Ectodermal cell (in vitro differentiated cells): ENCODE measurements at regions not wholly inside any gene's neighbourhood (a gene's known extent, or its start where the extent isn't known, plus 50 kb on each side); places are given as distances from the start of the nearest gene placed in this dataset.

Experiments
- H3K27ac ChIP-seq: 2 replicates; pipeline ENCODE4 v1.7.0; 2013; ENCODE audit warnings: mild to moderate bottlenecking, low read depth, low read length; ENCODE audit not compliant: insufficient read depth, poor library complexity, severe bottlenecking
- H3K27me3 ChIP-seq: 2 replicates; pipeline ENCODE4 v1.7.0; 2013; ENCODE audit warnings: mild to moderate bottlenecking, low read length; ENCODE audit not compliant: insufficient read depth, control insufficient read depth, poor library complexity, severe bottlenecking
- H3K36me3 ChIP-seq: one replicate; pipeline ENCODE4 v1.7.0; 2013; ENCODE audit warnings: low read length; ENCODE audit not compliant: control insufficient read depth, insufficient read depth
- H3K4me1 ChIP-seq: one replicate; pipeline ENCODE4 v1.7.0; 2013; ENCODE audit warnings: low read length; ENCODE audit not compliant: control insufficient read depth, insufficient read depth
- H3K4me3 ChIP-seq: 2 replicates; pipeline ENCODE4 v1.7.0; 2013; ENCODE audit warnings: low read depth, low read length, control low read depth; ENCODE audit not compliant: insufficient read depth
- H3K9me3 ChIP-seq: 2 replicates; pipeline ENCODE4 v1.7.0; 2013; ENCODE audit warnings: mild to moderate bottlenecking, low read length, moderate library complexity; ENCODE audit not compliant: control insufficient read depth
- WGBS, 2 experiments: methylation state at CpG; one replicate each; pipeline ENCODE4 v1.1.7; 2013; ENCODE audit warnings: missing lambda C conversion rate in 2 of 2; 5-methylcytosine and 5-hydroxymethylcytosine counted together

GRCh38 chr5:154118893-154119336 is 71.6 kb upstream of the GALNT10 start:
- H3K27ac ChIP-seq, result no peak overlapping the region
- H3K36me3 ChIP-seq, result no peaks in the 10 kb centered on the region
- no peaks in the 10 kb centered on the region for H3K27me3 ChIP-seq
- no peak overlapping the region for H3K4me3 ChIP-seq
- H3K9me3 ChIP-seq, result no peaks in the 10 kb centered on the region
- 85 to 86% methylated on average over 4 of the region's 4 CpGs for WGBS, 2 experiments
- H3K4me1 ChIP-seq, result peaks cover 12% of the 10 kb centered on the region

- Histone ChIP-seq H3K27ac (no peak overlapping the region), H3K36me3 (no peaks in the 10 kb centered on the region), H3K27me3 (no peaks in the 10 kb centered on the region), H3K4me3 (no peak overlapping the region), H3K4me1 (no peaks in the 10 kb centered on the region), H3K9me3 (no peaks in the 10 kb centered on the region)
- 96 to 100% methylated on average over 2 of the region's 3 CpGs for WGBS, 2 experiments
These were observed 61.5 kb upstream of the GALNT10 start for GRCh38 chr5:154129013-154129412.

- 83% methylated on average over 1 of the region's 1 CpG; no CpG with 5 or more reads in 1 of the 2 experiments for WGBS, 2 experiments
- Histone ChIP-seq H3K27me3 (no peaks in the 10 kb centered on the region), H3K4me3 (no peak overlapping the region), H3K27ac (no peak overlapping the region), H3K9me3 (no peaks in the 10 kb centered on the region), H3K36me3 (no peaks in the 10 kb centered on the region), H3K4me1 (no peaks in the 10 kb centered on the region)
These were observed 60.6 kb upstream of the GALNT10 start for GRCh38 chr5:154129921-154130320.

- WGBS, 2 experiments, result 90 to 93% methylated on average over 4 to 5 of the region's 5 CpGs
- Histone ChIP-seq H3K4me1 (no peaks in the 10 kb centered on the region), H3K4me3 (no peak overlapping the region), H3K27ac (no peak overlapping the region), H3K27me3 (no peaks in the 10 kb centered on the region), H3K9me3 (no peaks in the 10 kb centered on the region), H3K36me3 (no peaks in the 10 kb centered on the region)
These were observed 58.7 kb upstream of the GALNT10 start for GRCh38 chr5:154131817-154132216.

GRCh38 chr5:154132718-154133307 is 57.7 kb upstream of the GALNT10 start:
- WGBS, 2 experiments, result 81 to 83% methylated on average over 6 of the region's 6 CpGs
- Histone ChIP-seq H3K27me3 (no peaks in the 10 kb centered on the region), H3K27ac (no peak overlapping the region), H3K9me3 (no peaks in the 10 kb centered on the region), H3K36me3 (no peaks in the 10 kb centered on the region), H3K4me3 (no peak overlapping the region), H3K4me1 (no peaks in the 10 kb centered on the region)

GRCh38 chr5:154133591-154133990 is 56.9 kb upstream of the GALNT10 start:
- no peaks in the 10 kb centered on the region for H3K9me3 ChIP-seq
- H3K36me3 ChIP-seq, result no peaks in the 10 kb centered on the region
- H3K4me3 ChIP-seq, result no peak overlapping the region
- H3K27me3 ChIP-seq, result no peaks in the 10 kb centered on the region
- WGBS, 2 experiments, result 93 to 95% methylated on average over 9 to 10 of the region's 10 CpGs
- no peak overlapping the region for H3K27ac ChIP-seq
- H3K4me1 ChIP-seq, result peaks cover under 1% of the 10 kb centered on the region

GRCh38 chr5:154134499-154134898 is 56.0 kb upstream of the GALNT10 start:
- H3K9me3 ChIP-seq, result no peaks in the 10 kb centered on the region
- H3K27me3 ChIP-seq, result no peaks in the 10 kb centered on the region
- 94 to 96% methylated on average over 2 of the region's 2 CpGs for WGBS, 2 experiments
- H3K36me3 ChIP-seq, result no peaks in the 10 kb centered on the region
- peaks cover 9% of the 10 kb centered on the region for H3K4me1 ChIP-seq
- H3K4me3 ChIP-seq, result no peak overlapping the region
- no peak overlapping the region for H3K27ac ChIP-seq

- H3K27me3 ChIP-seq, result no peaks in the 10 kb centered on the region
- H3K27ac ChIP-seq, result no peak overlapping the region
- 71 to 73% methylated on average over 9 of the region's 9 CpGs for WGBS, 2 experiments
- peaks cover 9% of the 10 kb centered on the region for H3K4me1 ChIP-seq
- H3K9me3 ChIP-seq, result no peaks in the 10 kb centered on the region
- no peaks in the 10 kb centered on the region for H3K36me3 ChIP-seq
- no peak overlapping the region for H3K4me3 ChIP-seq
These were observed 55.3 kb upstream of the GALNT10 start for GRCh38 chr5:154135125-154135817.

GRCh38 chr5:154136141-154136540 is 54.4 kb upstream of the GALNT10 start:
- Histone ChIP-seq H3K9me3 (no peaks in the 10 kb centered on the region), H3K27ac (no peak overlapping the region), H3K27me3 (no peaks in the 10 kb centered on the region), H3K36me3 (no peaks in the 10 kb centered on the region), H3K4me3 (no peak overlapping the region), H3K4me1 (peaks cover 9% of the 10 kb centered on the region)
- 91 to 97% methylated on average over 5 of the region's 5 CpGs for WGBS, 2 experiments

GRCh38 chr5:154138701-154139100 is 51.8 kb upstream of the GALNT10 start:
- Histone ChIP-seq H3K4me1 (peaks cover 22% of the 10 kb centered on the region), H3K27ac (no peak overlapping the region), H3K36me3 (no peaks in the 10 kb centered on the region), H3K27me3 (no peaks in the 10 kb centered on the region), H3K4me3 (no peak overlapping the region), H3K9me3 (no peaks in the 10 kb centered on the region)
- 55 to 60% methylated on average over 4 of the region's 4 CpGs for WGBS, 2 experiments
